ENCODE measurements at regions not wholly inside any gene's neighbourhood (a gene's known extent, or its start where the extent isn't known, plus 50 kb on each side); places are given as distances from the start of the nearest gene placed in this dataset.

DNA sequence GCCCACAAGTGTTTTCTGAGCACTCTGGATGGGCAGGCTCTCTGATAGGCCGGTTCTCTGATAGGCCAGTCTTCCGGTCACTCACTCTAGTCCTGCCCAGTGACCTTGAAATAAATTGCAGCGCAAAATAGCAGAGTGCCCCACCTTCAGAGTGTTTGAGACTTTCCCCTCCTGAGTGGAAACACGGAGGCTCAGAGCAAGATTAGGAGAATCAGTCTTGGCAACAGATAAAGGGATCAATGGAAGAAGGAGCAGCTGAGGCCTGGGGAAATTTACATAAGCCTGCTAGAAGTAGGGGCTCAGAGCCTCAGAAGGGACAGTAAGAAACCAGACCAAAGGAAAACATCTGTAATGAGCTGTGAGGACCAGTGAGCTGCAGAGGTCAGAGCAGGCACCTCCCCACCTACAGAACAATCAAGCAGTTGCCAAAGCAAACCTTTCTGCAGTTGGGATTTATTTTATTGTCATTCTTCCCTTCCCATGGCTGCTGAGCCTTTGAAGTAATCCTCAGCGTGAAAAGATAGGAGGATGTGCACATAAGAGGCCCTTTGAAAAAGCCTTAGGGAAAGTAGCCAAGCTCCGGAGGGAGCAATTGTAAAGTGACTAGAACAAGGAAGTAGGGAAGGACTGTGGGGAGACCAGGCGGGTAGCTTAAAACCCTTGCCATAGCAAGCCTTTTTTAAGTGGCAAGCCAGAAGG is 89.1 kb upstream of the TSPAN5 start:
- no peaks in the 10 kb centered on the region for H3K27me3 Mint-ChIP-seq (ENCODE audit: insufficient read depth)
- no peaks in the 10 kb centered on the region for H3K9me3 Mint-ChIP-seq
- intact Hi-C loops (cut with micrococcal nuclease), result no loop called here
- H3K4me3 Mint-ChIP-seq, result no peak overlapping the region
- peaks cover 5% of the 10 kb centered on the region for H3K4me1 Mint-ChIP-seq (ENCODE audit: low read depth)
- H3K27ac Mint-ChIP-seq, result no peak overlapping the region
- no peak for DNase-seq (ENCODE audit: low spot score)
- H3K36me3 Mint-ChIP-seq (ENCODE audit: low read depth), result no peaks in the 10 kb centered on the region

DNA sequence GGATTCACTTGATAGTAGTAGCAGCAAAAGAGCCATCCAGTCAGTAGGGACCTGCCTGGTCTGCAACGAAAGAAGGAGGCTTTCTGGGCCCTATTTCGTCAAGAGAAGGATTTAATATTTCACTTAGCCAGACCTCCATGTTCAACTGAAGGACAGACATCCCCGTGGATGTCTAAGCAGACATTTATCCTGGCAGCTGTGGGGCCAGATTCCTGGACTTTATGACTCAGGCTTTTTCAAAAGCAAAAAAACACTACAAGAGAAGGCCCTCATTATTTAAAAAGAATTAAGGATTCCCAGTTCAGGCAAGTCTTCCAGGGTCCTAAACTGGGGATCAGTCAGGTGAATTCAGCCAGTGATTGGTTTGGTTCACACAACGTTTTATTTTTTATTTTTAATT is 88.5 kb upstream of the TSPAN5 start:
- no peaks in the 10 kb centered on the region for H3K27me3 Mint-ChIP-seq (ENCODE audit: insufficient read depth)
- DNase-seq (ENCODE audit: low spot score), result no peak
- peaks cover 5% of the 10 kb centered on the region for H3K4me1 Mint-ChIP-seq (ENCODE audit: low read depth)
- H3K36me3 Mint-ChIP-seq (ENCODE audit: low read depth), result no peaks in the 10 kb centered on the region
- intact Hi-C loops (cut with micrococcal nuclease), result no loop called here
- no peak overlapping the region for H3K27ac Mint-ChIP-seq
- no peaks in the 10 kb centered on the region for H3K9me3 Mint-ChIP-seq
- H3K4me3 Mint-ChIP-seq, result no peak overlapping the region

DNA sequence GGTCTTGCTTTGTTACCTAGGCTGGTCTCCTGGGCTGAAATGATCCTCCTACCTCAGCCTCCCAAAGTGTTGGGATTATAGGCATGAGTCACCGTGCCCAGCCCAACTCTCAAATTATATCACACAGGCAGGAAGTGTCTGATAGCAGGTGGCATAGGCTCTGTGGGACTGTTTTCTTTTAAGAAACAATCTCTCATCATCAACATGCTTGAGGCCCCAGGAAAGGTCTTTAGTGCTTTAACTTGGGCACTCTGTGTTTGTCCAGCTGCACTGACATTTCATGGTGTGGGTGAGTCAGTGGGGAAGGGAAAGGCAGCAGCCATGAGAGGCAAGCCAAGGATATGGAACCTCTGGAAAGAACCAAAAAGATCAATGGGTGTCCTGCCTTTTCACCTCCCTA is 88.1 kb upstream of the TSPAN5 start:
- Mint-ChIP-seq H3K36me3 (ENCODE audit: low read depth) (no peaks in the 10 kb centered on the region), H3K9me3 (no peaks in the 10 kb centered on the region), H3K27ac (no peak overlapping the region), H3K4me1 (ENCODE audit: low read depth) (peaks cover 5% of the 10 kb centered on the region), H3K27me3 (ENCODE audit: insufficient read depth) (no peaks in the 10 kb centered on the region), H3K4me3 (no peak overlapping the region)
- intact Hi-C loops (cut with micrococcal nuclease), result no loop called here
- no peak for DNase-seq (ENCODE audit: low spot score)

DNA sequence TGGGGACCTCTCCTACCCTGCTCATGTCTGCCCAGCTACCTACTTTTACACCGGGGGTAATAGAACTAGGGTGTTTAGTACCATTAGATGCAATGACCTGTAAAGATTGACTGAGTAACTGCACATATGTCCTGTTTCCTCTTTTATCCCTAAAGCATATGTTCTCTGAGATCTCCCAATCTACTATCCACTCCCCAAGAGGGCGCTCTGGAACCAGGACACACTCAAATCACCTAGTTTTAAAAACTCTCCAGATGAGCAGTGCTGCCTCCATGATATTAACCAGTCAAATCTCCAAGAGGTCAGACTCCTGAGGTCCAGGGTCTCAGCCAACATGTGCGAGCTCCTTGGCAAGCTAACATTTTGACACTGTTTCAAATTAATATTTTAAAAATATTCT is 87.0 kb upstream of the TSPAN5 start:
- Mint-ChIP-seq H3K27ac (no peak overlapping the region), H3K9me3 (no peaks in the 10 kb centered on the region), H3K27me3 (ENCODE audit: insufficient read depth) (no peaks in the 10 kb centered on the region), H3K36me3 (ENCODE audit: low read depth) (no peaks in the 10 kb centered on the region), H3K4me1 (ENCODE audit: low read depth) (peaks cover 5% of the 10 kb centered on the region), H3K4me3 (no peak overlapping the region)
- intact Hi-C loops (cut with micrococcal nuclease), result no loop called here
- no peak for DNase-seq (ENCODE audit: low spot score)

DNA sequence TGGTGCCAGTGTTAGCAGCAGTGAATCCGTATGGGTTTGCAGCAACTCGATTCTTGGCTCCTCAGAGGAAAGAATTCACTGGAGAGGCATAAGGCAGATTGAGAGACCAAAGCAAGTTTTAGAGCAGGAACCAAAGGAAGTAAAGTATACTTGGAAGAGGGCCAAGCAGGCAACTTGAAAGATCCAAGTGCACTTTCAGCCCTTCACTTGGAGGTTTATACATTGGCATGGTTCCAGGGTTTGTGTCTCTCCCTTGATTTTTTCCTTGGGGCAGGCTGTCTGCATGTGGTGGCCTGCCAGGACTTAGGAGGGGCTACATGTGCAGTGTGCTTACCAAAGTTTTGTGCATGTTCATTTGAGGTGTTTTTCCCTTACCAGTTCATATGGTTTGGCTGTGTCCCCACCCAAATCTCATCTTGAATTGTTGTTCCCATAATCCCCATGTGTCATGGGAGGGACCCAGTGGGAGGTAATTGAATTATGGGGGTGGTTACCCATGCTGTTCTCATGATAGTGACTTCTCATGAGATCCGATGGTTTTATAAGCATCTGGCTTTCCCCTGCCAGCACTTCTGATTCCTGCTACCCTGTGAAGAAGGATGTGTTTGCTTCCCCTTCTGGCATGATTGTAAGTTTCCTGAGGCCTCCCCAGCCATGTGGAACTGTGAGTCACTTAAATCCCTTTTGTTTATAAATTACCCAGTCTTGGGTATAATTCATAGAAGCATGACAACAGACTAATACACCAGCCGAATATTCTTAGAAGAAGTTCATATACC is 86.2 kb upstream of the TSPAN5 start:
- Mint-ChIP-seq H3K4me3 (no peak overlapping the region), H3K27ac (no peak overlapping the region)
- intact Hi-C loops (cut with micrococcal nuclease), result no loop called here

DNA sequence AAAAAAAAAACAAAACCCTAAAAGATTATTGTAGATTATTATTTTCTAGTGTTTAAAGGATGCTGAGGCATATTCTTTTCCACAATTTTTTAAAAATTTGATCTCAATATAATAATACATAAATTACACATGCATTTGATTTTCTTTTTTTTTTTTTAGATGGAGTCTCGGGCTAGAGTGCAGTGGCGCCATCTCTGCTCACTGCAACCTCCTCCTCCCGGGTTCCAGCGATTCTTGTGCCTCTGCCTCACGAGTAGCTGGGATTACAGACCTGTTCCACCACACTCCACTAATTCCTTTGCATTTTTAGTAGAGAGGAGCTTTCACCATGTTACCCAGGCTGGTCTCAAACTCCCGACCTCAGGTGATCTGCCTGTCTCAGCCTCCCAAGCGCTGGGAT is 83.5 kb upstream of the TSPAN5 start:
- H3K36me3 Mint-ChIP-seq (ENCODE audit: low read depth), result no peaks in the 10 kb centered on the region
- H3K9me3 Mint-ChIP-seq, result peaks cover 16% of the 10 kb centered on the region
- no peaks in the 10 kb centered on the region for H3K27me3 Mint-ChIP-seq (ENCODE audit: insufficient read depth)
- no peak overlapping the region for H3K4me3 Mint-ChIP-seq
- no peak overlapping the region for H3K27ac Mint-ChIP-seq
- intact Hi-C loops (cut with micrococcal nuclease), result no loop called here
- H3K4me1 Mint-ChIP-seq (ENCODE audit: low read depth), result peaks cover 5% of the 10 kb centered on the region
- no peak for DNase-seq (ENCODE audit: low spot score)

More for the DNA sequence above, 86.2 kb upstream of the TSPAN5 start:
- Mint-ChIP-seq H3K36me3 (ENCODE audit: low read depth) (no peaks in the 10 kb centered on the region), H3K27me3 (ENCODE audit: insufficient read depth) (no peaks in the 10 kb centered on the region), H3K9me3 (no peaks in the 10 kb centered on the region), H3K4me1 (ENCODE audit: low read depth) (peaks cover 5% of the 10 kb centered on the region)
- DNase-seq (ENCODE audit: low spot score), result no peak

DNA sequence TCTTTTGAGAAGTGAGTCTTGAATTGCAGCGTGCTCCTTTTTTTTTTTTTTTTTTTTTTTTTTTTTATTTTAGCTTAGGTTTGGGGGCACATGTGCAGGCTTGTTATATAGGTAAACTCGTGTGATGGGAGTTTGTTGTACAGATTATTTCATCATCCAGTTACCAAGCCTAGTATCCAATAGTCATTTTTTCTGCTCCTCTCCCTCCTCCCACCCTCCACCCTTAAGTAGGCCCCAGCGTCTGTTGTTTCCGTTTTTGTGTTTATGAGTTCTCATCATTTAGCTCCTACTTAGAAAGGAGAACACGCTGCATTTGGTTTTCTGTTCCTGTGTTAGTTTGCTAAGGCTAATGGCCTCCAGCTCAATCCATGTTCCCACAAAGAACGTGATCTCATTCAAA is 81.3 kb upstream of the TSPAN5 start:
- Mint-ChIP-seq H3K27ac (no peak overlapping the region), H3K27me3 (ENCODE audit: insufficient read depth) (no peaks in the 10 kb centered on the region), H3K4me1 (ENCODE audit: low read depth) (no peaks in the 10 kb centered on the region), H3K36me3 (ENCODE audit: low read depth) (no peaks in the 10 kb centered on the region), H3K9me3 (peaks cover 16% of the 10 kb centered on the region), H3K4me3 (no peak overlapping the region)
- DNase-seq (ENCODE audit: low spot score), result no peak
- intact Hi-C loops (cut with micrococcal nuclease), result no loop called here

DNA sequence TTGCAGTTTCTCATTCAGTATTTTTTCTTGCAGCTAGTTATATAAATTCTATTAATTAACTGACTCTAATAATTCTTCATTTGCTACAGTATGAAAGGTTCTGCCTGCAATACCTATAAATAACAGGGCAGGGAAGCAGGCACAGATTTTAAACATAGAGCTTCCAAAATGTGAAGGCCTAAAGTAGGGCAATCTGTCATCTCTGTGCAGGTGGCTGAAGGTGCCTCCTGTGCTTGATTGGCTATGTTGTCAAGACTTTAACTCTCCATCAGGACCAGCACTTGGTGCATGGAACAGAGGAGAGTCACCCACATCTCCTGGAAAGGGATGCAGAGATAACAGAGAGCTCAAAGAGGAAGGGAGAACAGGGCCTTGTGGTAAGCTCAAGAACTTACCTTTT is 75.2 kb upstream of the TSPAN5 start:
- Mint-ChIP-seq H3K4me3 (no peak overlapping the region), H3K36me3 (ENCODE audit: low read depth) (no peaks in the 10 kb centered on the region), H3K4me1 (ENCODE audit: low read depth) (peaks cover 2% of the 10 kb centered on the region), H3K27me3 (ENCODE audit: insufficient read depth) (no peaks in the 10 kb centered on the region), H3K9me3 (peaks cover 14% of the 10 kb centered on the region), H3K27ac (no peak overlapping the region)
- intact Hi-C loops (cut with micrococcal nuclease), result no loop called here
- DNase-seq (ENCODE audit: low spot score), result no peak

DNA sequence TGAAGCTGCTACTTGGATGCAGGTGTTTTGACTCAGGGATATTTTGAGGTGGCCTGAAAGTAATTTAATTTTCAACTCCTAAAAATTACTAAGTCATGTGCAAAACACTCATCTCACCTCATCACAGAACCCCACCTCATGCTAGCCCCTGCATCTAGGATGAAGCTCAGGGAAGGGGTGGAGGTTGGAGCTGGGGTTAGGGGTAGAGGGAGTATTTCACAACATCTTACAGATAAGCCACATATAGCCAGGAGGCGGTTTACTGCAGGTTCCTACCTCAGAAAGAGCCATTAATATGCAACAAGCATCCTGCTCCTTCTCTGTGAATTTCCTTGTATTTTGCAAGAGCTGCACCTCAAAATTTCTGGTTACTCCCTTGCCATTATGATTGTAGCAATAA is 70.5 kb upstream of the TSPAN5 start:
- Mint-ChIP-seq H3K27ac (no peak overlapping the region), H3K9me3 (peaks cover 19% of the 10 kb centered on the region), H3K4me1 (ENCODE audit: low read depth) (peaks cover 7% of the 10 kb centered on the region), H3K36me3 (ENCODE audit: low read depth) (no peaks in the 10 kb centered on the region), H3K4me3 (no peak overlapping the region), H3K27me3 (ENCODE audit: insufficient read depth) (no peaks in the 10 kb centered on the region)
- intact Hi-C loops (cut with micrococcal nuclease), result no loop called here
- DNase-seq (ENCODE audit: low spot score), result no peak

DNA sequence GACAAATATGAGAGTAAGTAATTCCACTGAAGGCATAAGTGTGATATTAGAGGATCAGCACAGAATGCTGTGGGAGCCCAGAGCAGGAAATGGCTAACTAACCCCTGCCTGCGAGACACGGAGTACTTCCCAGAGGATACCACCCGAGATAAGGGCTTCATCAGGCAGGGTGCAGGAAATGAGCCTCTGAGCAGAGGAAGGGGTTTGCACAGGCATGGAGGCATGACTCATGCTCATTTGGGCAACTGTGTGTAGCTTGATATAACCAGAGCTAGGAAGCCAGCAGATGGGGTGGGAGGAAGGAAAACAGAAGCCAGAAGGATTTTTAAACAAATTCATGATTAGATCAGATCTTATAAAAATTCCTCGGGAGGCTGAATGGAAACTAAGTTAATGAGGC is 70.0 kb upstream of the TSPAN5 start:
- intact Hi-C loops (cut with micrococcal nuclease), result no loop called here

DNA sequence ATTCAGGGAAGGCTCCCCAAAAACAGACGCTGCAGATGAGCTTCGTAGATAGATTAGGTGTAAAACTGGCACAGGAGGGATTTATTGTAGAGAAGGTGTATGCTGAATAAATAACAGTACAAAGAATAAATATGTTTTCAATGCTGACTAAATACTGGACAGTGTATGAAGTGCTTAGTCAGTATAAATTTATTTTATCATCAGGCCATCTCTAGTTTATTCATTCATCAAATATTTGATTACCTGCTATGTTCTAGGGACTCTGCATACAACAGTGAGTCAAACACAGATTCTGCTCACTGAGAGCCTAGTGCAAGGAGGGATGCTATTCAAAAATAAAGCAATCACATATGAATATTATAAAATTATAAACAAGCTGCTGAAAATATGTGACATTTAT is 63.6 kb upstream of the TSPAN5 start:
- H3K27ac Mint-ChIP-seq, result no peak overlapping the region
- H3K36me3 Mint-ChIP-seq (ENCODE audit: low read depth), result peaks cover 2% of the 10 kb centered on the region
- H3K9me3 Mint-ChIP-seq, result peaks cover 34% of the 10 kb centered on the region
- DNase-seq (ENCODE audit: low spot score), result no peak
- H3K4me3 Mint-ChIP-seq, result no peak overlapping the region
- H3K4me1 Mint-ChIP-seq (ENCODE audit: low read depth), result no peaks in the 10 kb centered on the region
- intact Hi-C loops (cut with micrococcal nuclease), result no loop called here
- peaks cover 5% of the 10 kb centered on the region for H3K27me3 Mint-ChIP-seq (ENCODE audit: insufficient read depth)

More for the DNA sequence above, 70.0 kb upstream of the TSPAN5 start:
- Mint-ChIP-seq H3K4me3 (no peak overlapping the region), H3K9me3 (peaks cover 19% of the 10 kb centered on the region), H3K27me3 (ENCODE audit: insufficient read depth) (no peaks in the 10 kb centered on the region), H3K36me3 (ENCODE audit: low read depth) (no peaks in the 10 kb centered on the region), H3K27ac (no peak overlapping the region), H3K4me1 (ENCODE audit: low read depth) (peaks cover 7% of the 10 kb centered on the region)
- no peak for DNase-seq (ENCODE audit: low spot score)

DNA sequence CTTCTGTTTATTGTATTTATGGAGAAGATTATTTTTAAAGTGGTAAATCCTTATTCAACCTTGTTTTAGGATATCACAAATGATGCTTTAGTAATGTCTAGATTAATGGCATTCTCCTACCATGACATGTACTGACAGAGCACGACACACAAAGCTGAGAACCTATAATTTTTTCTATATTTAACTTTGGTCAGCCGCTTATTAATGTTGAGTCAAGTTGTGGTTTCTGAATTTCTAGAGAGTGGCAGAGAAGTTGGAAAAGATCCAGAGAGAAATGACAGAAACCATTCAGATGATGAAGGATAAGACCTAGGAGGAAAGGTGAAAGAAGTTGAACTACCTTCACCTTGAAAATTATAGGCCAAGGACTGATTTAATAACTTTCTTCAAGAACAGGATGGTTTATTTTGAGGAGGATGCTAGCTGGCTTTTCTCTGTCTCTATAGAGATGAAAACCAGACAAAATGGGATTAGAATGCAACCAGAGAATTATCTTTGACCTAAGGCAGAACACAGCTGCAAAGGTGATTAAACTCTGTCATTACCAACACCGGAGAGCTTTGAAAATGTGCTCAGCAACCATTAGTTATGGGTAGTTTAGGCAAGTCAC is 62.6 kb upstream of the TSPAN5 start:
- no peak for DNase-seq (ENCODE audit: low spot score)
- H3K4me3 Mint-ChIP-seq, result no peak overlapping the region

DNA sequence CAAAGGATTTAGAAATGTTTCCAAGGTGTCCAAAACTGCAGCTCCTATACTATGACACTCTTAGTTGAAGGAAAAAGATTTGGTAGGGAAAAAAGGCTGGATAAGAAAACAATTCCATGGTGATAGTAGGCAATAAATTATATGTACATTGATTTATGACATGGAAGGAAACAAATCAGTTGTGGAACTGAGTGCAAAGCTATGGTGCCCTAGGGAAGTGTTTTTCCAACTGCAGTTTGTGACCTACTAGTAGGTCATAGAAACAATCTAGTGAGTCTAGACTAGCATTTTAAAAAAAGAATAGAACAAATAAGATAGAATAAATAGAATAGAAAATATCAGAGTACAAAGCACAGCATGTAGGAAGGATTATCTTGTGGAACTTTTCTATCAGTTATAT is 58.4 kb upstream of the TSPAN5 start:
- DNase-seq (ENCODE audit: low spot score), result no peak

More for the DNA sequence above, 62.6 kb upstream of the TSPAN5 start:
- Mint-ChIP-seq H3K9me3 (peaks cover 37% of the 10 kb centered on the region), H3K27ac (no peak overlapping the region), H3K36me3 (ENCODE audit: low read depth) (peaks cover 2% of the 10 kb centered on the region), H3K27me3 (ENCODE audit: insufficient read depth) (peaks cover 8% of the 10 kb centered on the region), H3K4me1 (ENCODE audit: low read depth) (no peaks in the 10 kb centered on the region)
- intact Hi-C loops (cut with micrococcal nuclease), result no loop called here

More for the DNA sequence above, 58.4 kb upstream of the TSPAN5 start:
- Mint-ChIP-seq H3K27ac (no peak overlapping the region), H3K9me3 (peaks cover 18% of the 10 kb centered on the region), H3K4me1 (ENCODE audit: low read depth) (no peaks in the 10 kb centered on the region), H3K4me3 (no peak overlapping the region), H3K36me3 (ENCODE audit: low read depth) (peaks cover 1% of the 10 kb centered on the region), H3K27me3 (ENCODE audit: insufficient read depth) (peaks cover 4% of the 10 kb centered on the region)
- intact Hi-C loops (cut with micrococcal nuclease), result no loop called here

Measured in activated T-helper 1 cell treated with anti-CD3 and anti-CD28 coated beads, Interleukin-12 subunit alpha, Interleukin-12 subunit beta, Interleukin-2, Interleukin-4 antibody, amounts not matched to agents 30 ng/mL and 10 ng/mL and 1 ng/mL, durations not matched to agents 14 hours and 24 hours and 36 hours (primary cell).